ENCODE measurements at regions not wholly inside any gene's neighbourhood (a gene's known extent, or its start where the extent isn't known, plus 50 kb on each side); places are given as distances from the start of the nearest gene placed in this dataset.
"Not testable (repeated sequence)": the region's sequence is repeated elsewhere in the genome, so short reads cannot be mapped to it uniquely, and the experiment has no call there.

DNA sequence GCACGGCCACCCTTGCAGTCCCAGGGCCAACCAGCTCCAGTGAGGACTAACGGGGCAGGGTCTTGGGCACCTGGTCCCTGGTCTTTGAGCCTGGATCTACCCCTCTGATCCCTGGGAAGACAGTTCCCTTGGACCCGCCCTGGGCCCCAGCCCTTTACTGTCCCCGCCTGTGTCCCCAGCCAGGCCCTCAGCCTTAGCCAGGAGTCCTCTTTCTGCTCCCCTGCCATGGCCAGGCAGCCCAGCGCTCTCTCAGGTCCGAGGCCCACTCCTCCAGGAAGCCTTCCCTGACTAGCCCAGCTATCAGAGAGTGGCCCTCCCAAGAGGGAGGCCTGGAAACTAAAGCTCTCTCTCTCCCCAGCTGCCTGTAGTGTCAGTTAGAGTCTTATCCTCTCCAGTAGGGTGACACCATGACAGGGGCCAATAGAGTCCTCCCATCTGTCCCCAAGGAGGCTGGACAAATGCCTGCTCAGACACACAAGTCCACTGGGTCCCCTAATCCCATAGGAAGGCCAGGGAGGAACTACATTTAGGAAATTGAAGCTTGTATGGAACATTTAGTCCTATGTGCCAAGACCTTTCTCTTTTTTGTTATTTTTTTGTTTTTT is 87.8 kb downstream of the NSUN5 start:
- TF ChIP-seq, protein P1, sequence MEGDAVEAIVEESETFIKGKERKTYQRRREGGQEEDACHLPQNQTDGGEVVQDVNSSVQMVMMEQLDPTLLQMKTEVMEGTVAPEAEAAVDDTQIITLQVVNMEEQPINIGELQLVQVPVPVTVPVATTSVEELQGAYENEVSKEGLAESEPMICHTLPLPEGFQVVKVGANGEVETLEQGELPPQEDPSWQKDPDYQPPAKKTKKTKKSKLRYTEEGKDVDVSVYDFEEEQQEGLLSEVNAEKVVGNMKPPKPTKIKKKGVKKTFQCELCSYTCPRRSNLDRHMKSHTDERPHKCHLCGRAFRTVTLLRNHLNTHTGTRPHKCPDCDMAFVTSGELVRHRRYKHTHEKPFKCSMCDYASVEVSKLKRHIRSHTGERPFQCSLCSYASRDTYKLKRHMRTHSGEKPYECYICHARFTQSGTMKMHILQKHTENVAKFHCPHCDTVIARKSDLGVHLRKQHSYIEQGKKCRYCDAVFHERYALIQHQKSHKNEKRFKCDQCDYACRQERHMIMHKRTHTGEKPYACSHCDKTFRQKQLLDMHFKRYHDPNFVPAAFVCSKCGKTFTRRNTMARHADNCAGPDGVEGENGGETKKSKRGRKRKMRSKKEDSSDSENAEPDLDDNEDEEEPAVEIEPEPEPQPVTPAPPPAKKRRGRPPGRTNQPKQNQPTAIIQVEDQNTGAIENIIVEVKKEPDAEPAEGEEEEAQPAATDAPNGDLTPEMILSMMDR (conservative IDR thresholded peaks at IDR 0.05; ENCODE audit: low read length) = not testable (repeated sequence)
- not testable (repeated sequence) for TF ChIP-seq EZH2phosphoT487 (IDR thresholded peaks at IDR 0.05; ENCODE audit: borderline replicate concordance, low read depth, low read length)
